GM21528 (cell line): ENCODE measurements at regions not wholly inside any gene's neighbourhood (a gene's known extent, or its start where the extent isn't known, plus 50 kb on each side); places are given as distances from the start of the nearest gene placed in this dataset.
A peak's percentile ranks its signal among the peaks of the same experiment; 100 is the strongest.

Source experiments
- ATAC-seq: cut with Tn5 transposase; IDR thresholded peaks from one replicate; pipeline ENCODE4 v1.9.1; 2021; ENCODE audit warnings: mild to moderate bottlenecking, moderate library complexity; ENCODE audit not compliant: unreplicated experiment, low FRiP score

DNA sequence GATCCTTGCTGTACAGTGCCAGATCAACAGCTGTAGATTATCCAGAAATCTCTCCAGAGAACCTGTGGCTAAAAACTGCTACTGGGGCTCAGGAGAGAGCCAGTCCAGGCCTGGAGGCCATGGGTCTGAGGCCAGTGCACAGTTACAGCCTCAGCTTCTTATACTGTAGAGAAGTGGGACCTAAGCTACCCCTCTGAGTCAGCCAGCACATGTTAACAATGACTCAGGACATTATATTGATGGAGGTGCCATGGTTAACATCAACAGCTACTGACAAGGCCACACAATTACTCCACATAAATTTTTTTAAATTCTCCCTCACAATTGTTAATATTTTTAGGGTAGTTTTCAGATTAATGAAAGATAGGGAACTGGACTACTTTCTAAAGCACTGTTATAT is 138.5 kb downstream of the RBM26 start:
- ATAC-seq = no peak

DNA sequence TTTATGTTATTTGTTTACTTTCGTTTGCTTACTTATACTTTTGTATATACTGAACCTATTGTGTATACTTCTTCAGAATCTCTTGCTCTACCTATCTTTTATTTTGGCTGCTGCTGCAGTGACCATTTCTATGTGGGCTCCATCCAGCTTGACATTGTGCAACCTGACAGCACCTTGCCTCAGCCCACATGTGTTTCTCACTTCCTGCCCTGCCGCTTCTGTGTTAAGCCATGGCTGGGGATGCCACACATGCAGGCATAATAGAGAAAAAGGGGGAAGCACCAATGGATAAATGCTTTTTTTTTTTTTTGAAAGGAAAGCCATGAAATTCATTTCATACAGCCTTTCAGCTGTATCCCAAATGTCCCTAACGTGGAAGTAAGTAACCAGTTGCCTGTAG is 147.6 kb downstream of the RBM26 start:
- ATAC-seq = peak; percentile 99

GRCh38 chr13:79246578-79246949 is 159.5 kb downstream of the RBM26 start:
- peak; percentile 49 for ATAC-seq

- ATAC-seq = peak; percentile 64
These were observed 160.0 kb downstream of the RBM26 start for GRCh38 chr13:79245937-79246577.

- no peak for ATAC-seq
These were observed 164.4 kb downstream of the RBM26 start for GRCh38 chr13:79241697-79242096.

GRCh38 chr13:79237981-79238380 is 168.1 kb downstream of the RBM26 start:
- no peak for ATAC-seq

GRCh38 chr13:79231887-79232286 is 174.2 kb downstream of the RBM26 start:
- no peak for ATAC-seq

- no peak for ATAC-seq
These were observed 176.3 kb downstream of the RBM26 start for GRCh38 chr13:79229761-79230160.

GRCh38 chr13:79228972-79229371 is 177.1 kb downstream of the RBM26 start:
- ATAC-seq = no peak

GRCh38 chr13:79227418-79227817 is 178.6 kb downstream of the RBM26 start:
- ATAC-seq = peak; percentile 82

GRCh38 chr13:79226938-79227337 is 179.1 kb downstream of the RBM26 start:
- ATAC-seq = peak; percentile 40

DNA sequence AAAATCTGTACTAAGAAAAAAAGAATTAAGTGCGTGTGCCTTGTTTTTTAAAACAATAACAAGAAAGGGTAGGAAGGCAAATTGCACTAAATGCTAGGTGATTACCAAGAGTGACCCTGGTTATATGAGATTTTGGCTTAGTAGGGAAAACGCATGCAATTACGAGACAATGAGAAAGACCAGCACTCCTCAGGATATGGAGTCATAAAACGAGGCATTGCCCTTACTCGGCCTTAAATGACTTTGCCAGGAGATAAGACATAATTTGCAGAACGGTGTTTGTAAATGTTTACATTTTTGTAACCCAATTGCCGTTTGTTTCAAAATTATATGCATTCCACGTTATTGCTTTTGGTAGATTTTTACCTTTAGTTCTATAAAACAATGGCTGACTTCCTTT is 179.8 kb downstream of the RBM26 start:
- no peak for ATAC-seq

DNA sequence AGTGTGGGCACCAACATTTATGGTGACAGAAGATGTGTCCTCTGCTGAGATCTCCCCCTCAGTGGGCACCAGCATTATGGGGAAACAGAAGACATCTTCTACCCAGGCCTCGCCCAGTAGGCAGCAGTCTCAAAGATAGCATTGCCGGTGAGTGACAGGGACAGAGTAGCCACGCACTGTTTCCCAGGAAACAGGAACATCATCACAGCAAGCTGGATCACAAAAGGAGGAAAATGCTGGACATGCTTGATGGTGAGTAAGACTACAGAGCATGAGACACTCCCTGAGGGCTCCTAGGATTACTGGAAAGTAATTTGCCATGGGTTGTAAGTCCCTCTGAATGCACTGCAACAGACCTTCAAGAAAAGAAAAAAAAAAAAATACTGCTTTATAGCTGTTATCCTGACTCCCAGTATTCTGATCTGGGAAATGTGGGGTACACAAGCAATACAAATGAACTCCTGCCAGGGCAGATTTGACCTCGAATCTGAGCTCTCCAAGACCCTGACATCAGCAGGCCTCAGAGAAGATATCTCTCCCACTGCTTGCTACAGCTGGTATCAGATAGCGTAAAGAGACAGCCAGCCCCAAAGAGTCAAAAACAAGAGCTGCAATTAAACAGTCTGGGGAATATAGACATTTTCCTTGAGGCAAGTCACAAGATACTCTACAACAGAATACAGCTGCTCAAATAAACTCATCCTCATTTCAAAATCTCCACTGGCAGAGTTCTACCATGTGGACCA is 180.4 kb downstream of the RBM26 start:
- no peak for ATAC-seq

DNA sequence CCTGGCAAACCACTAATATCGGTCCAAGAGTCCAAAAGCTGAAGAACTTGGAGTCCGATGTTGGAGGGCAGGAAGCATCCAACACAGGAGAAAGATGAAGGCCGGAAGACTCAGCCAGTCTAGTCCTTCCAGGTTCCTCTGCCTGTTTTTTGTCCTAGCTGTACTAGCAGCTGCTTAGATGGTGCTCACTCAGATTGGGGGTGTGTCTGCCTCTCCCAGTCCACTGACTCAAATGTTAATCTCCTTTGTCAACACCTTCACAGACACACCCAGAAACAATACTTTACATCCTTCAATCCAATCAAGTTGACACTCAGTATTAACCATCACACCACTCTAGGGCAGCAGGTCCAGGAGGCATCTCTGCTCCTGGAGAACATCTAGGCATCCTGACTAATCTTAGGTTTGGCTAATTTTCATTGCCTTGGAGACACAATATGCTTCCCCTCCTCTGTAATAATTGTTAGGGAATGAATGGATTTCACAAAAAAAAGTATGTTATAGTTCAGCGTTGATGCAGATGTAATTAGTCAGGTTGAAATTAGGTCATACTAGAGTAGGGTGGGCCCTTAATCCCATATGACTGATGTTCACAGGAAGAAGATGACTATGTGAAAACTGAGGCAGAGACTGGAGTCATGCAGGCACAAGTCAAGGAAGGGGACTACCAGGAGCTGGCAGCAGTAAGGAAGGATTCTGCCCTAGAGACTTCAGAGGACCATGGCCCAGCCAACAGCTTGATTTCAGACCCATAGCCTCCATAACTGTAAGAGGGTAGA is 183.4 kb downstream of the RBM26 start:
- ATAC-seq = no peak

DNA sequence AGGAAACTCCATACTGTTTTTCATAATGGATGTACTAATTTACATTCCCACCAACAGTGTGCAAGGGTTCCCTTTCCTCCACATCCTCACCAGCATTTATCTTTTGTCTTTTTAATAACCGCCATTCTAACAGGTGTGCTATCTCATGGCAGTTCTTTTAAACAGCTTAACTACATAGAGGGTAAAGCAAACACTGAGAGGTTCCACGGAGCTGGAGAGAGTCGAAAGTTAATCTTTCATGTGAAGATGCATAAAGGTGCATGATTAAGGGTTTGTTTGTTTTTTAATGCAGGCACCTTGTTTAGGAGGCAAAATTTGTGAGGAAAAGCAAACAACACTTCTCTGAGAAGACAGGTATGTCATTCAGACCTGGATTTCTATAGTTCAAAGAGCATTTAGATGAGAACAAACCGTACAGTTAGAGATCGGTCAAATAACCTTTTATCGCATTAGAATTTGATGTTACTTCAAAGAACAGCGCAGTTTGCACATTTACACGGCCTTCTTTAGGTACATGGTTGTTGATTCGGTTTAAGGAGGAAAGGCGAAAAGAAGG is 193.9 kb downstream of the RBM26 start:
- ATAC-seq = no peak

DNA sequence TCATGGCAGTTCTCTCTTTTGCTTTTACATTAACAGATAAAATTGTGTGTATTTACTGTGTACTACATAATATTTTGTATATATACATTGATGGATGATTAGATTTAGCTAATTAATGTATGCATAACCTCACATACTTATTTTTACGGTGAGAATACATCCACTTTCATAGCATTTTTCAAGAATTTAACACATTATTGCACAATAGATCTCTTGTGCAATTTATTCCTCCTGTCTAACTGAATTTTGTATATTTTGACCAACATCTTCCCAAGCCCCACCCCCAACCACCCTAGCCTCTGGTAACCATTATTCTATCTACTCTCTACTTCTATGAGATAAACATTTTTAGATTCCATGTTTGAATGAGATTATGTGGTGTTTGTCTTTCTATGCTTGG is 194.7 kb downstream of the RBM26 start:
- no peak for ATAC-seq

DNA sequence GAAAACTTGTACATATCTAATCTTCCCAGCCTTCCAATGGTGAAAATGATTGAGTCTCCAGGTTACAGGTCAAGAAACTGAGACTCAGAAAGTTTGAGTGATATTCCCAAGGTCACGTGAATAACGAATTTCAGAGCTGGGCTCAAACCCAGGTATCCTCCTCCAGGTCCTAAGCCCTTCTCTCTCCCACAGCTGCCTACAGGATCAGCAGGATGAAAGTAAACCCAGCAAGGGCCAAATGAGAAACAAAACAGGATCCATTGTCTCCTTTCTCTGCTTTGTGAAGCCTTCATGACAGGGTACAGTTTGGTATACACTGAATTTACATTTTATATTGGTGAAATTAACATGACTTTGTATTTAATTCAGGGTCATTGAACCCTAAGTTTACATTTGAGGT is 208.1 kb downstream of the RBM26 start:
- no peak for ATAC-seq

DNA sequence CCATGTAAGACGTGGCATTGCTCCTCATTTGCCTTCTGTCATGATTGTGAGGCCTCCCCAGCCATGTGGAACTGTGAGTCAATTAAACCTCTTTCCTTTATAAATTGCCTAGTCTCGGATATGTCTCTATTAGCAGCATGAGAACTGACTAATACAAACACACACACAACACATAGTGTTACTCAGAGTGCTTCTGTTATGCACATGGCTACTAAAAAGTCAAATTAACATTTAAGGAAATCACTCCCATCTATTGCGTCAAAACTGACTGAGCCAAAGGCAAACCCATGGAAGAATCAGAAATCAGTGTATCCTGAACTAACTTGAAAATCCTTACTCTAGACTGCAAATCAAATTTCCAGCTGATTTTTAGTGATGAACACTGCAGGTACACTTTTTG is 209.2 kb downstream of the RBM26 start:
- ATAC-seq = no peak

GRCh38 chr13:79196366-79196765 is 209.7 kb downstream of the RBM26 start:
- ATAC-seq = no peak

DNA sequence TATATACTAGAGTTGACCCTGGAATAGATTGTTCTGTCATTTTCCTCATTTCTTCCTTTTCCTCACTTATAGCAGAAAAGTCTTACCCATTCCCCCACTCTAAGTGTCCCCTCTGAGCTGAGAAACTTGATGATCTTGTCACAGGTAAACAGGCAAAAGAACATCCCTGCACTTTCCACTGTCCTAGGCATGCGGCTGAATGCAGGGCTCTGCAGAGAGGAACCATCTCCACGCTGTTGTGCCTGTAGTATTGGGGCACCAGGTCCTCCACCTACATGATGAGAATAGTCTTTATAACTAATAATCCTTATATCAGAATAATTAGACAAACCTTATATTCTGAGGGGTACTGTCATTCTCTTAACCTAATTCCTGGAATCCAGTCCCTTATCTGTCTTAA is 211.3 kb downstream of the RBM26 start:
- ATAC-seq = peak; percentile 43

DNA sequence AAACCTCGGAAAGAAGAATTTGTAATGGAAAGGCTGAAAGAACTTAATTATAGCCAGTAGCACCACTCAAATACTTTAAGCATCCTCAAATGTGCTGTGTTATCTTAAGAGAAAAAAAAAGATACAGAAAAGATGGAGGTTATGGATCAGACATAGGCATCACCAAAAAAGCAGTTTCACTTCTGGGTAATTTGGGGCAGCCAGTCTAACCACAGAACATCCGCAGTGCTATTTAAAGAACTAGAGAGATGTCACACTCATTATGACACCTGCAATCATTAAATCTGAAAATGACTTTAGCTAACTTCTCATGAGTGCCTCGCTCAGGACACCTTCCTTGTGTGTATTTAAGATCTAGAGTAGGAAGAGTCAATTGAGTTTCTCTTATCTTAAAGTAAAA is 211.8 kb downstream of the RBM26 start:
- peak; percentile 92 for ATAC-seq
